Sigmoid colon (tissue), 4 donors: ENCODE measurements at regions not wholly inside any gene's neighbourhood (a gene's known extent, or its start where the extent isn't known, plus 50 kb on each side); places are given as distances from the start of the nearest gene placed in this dataset.

Experiments
- CTCF ChIP-seq, 4 experiments: fragments of 450-650 bp in 3 of 4; fragments of 200-600 bp in 1 of 4; IDR thresholded peaks; one replicate each; pipeline ENCODE4 v1.5.1; 2016 to 2019; ENCODE audit warnings: antibody characterized with exemption in 4 of 4, mild to moderate bottlenecking in 3 of 4, moderate library complexity in 2 of 4
- EP300 ChIP-seq, 4 donors: sonication (generic); formaldehyde crosslinking; IDR thresholded peaks; one replicate each; pipeline ENCODE4 v1.6.1; 2017; ENCODE audit warnings: antibody characterized with exemption in 4 of 4
- POLR2A ChIP-seq, 2 donors: fragments of 450-650 bp; IDR thresholded peaks; one replicate each; pipeline ENCODE4 v1.6.1; 2016; ENCODE audit warnings: antibody characterized with exemption in 2 of 2, mild to moderate bottlenecking in 2 of 2, moderate library complexity in 2 of 2
- POLR2AphosphoS5 ChIP-seq, 4 donors: sonication (generic); formaldehyde crosslinking; IDR thresholded peaks; one replicate each; pipeline ENCODE4 v1.6.1; 2017; ENCODE audit warnings: antibody characterized with exemption in 4 of 4

DNA sequence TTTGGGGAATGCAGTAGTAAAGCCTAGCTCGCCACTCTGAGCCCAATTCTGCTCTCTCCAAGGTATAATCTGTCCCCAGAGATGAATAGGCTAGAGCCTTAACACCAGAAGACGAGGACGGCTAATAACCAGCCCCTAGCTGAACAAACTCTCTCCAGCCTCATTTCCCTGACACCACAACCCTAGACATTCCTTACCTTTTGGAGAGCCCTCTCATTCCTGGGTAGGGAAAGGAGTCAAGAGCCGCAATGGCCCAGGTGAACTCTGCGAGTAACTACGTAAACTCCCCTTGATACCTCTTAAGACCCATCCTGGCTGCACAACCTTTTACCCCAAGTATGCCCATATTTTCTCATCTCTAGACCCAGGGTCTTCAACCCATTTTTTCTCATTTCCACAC is 722.9 kb downstream of the BCL11A start:
- no peak for TF ChIP-seq POLR2A (IDR thresholded peaks at IDR 0.05)
- TF ChIP-seq CTCF (IDR thresholded peaks at IDR 0.05), result no peak
- TF ChIP-seq EP300 (IDR thresholded peaks at IDR 0.05), result no peak
- TF ChIP-seq POLR2AphosphoS5 (IDR thresholded peaks at IDR 0.05), result no peak
